GM12875 (cell line): ENCODE measurements at regions not wholly inside any gene's neighbourhood (a gene's known extent, or its start where the extent isn't known, plus 50 kb on each side); places are given as distances from the start of the nearest gene placed in this dataset.

Experiments used
- H3K4me3 ChIP-seq: one replicate; pipeline ENCODE4 v1.5.1; 2011; ENCODE audit warnings: low read depth, low read length, control low read depth
- TF ChIP-seq, protein P1 (sequence below): IDR thresholded peaks from 2 replicates; pipeline ENCODE4 v1.5.1; 2011; ENCODE audit warnings: low read depth, mild to moderate bottlenecking, control low read depth, inconsistent platforms, low read length, moderate library complexity, borderline replicate concordance; ENCODE audit not compliant: insufficient read depth

DNA sequence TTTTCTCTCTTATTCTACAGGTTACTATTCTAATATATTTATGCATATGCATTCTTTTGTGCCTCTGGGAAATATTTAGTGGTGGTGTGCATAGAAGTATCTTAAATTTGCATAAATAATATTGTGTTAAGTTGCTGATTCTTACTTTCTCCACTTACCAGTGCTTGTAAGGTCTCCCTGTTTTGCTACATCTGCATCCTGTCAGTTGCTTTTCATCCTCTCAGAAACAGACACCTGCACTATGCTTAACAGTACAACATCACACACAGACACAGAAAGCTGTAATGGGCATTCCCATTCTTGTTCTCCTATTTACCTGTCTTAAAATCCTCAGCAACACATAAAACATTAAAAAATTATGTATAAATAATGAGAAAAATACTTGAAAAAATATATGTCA is 713.3 kb upstream of the RGMB start:
- H3K4me3 ChIP-seq: no peak overlapping the region
- TF ChIP-seq, protein P1, sequence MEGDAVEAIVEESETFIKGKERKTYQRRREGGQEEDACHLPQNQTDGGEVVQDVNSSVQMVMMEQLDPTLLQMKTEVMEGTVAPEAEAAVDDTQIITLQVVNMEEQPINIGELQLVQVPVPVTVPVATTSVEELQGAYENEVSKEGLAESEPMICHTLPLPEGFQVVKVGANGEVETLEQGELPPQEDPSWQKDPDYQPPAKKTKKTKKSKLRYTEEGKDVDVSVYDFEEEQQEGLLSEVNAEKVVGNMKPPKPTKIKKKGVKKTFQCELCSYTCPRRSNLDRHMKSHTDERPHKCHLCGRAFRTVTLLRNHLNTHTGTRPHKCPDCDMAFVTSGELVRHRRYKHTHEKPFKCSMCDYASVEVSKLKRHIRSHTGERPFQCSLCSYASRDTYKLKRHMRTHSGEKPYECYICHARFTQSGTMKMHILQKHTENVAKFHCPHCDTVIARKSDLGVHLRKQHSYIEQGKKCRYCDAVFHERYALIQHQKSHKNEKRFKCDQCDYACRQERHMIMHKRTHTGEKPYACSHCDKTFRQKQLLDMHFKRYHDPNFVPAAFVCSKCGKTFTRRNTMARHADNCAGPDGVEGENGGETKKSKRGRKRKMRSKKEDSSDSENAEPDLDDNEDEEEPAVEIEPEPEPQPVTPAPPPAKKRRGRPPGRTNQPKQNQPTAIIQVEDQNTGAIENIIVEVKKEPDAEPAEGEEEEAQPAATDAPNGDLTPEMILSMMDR: no peak

DNA sequence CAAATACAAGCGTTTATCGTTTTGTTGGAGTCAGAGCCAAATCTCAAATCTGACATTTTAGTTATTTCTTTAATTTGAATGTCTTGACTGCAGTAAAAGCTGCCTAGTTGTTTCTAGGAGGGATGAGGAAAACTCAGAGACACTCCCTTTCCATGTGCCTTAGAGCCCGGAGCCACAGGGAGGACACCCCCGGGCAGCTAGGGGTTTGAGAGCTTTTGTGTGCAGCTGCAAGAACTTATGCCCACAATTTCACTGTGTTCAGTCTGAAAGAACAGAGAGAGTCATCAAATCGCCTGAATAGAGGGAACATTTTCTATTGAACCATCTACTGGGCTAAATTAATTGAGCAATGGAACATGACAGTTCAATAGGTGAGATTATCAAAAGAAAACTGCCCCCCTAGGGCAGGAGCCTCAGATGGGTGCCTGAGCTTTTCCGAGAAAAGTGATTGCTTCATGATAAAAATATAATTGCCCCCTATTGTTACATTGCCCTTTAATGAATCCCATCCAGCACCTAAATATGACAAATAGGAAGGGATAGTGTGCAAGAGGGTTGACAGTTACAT is 709.3 kb upstream of the RGMB start:
- TF ChIP-seq, protein P1: no peak
- H3K4me3 ChIP-seq: no peak overlapping the region

DNA sequence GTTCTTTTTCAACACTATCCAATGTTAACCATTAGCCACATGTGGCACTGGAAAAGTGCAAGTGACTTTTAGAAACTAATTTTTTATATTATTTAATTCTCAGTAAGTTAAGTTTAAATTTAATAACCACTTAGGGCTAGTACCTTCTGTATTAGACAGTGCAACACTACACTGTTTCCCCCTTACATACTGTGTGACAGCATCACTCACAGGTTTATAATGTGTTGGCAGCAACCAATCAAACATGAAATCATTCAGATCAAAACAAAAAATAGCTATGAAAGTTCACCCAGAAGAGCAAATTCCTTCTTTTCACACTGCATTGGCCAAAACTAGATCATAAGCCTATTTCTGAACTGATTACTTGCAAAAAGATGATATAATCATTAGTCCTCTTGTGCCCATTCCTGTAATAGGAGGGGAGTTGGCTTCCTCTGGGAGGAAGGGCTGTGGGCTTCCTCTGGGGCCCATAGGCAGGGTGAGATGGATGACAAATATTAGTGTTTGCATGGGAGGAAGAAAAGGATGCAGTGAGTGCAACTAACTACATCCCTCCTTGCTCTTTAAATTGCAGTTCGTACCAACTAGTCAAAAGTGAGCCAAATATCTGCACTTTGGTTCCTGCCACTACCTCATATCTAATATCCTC is 708.1 kb upstream of the RGMB start:
- H3K4me3 ChIP-seq: no peak overlapping the region
- TF ChIP-seq, protein P1: no peak

DNA sequence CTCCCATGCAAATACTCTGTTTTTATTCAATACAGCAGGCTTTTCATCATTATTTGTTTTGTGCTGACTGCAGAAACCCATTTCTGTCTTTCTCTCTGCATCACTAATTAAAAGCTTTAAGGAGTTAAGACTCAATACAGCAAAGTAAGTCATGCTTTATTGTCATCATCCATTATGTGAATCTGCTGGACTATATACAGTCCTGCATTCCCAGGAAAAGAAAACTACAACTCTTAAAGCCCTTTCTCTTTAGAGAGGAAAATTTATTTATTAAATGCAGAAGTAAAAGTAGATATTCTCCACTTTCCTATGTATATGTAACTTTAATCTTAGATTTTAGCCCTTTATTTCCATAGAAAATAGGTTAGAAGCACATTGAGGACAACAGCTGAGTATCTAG is 706.6 kb upstream of the RGMB start:
- TF ChIP-seq, protein P1: no peak
- no peak overlapping the region for H3K4me3 ChIP-seq

DNA sequence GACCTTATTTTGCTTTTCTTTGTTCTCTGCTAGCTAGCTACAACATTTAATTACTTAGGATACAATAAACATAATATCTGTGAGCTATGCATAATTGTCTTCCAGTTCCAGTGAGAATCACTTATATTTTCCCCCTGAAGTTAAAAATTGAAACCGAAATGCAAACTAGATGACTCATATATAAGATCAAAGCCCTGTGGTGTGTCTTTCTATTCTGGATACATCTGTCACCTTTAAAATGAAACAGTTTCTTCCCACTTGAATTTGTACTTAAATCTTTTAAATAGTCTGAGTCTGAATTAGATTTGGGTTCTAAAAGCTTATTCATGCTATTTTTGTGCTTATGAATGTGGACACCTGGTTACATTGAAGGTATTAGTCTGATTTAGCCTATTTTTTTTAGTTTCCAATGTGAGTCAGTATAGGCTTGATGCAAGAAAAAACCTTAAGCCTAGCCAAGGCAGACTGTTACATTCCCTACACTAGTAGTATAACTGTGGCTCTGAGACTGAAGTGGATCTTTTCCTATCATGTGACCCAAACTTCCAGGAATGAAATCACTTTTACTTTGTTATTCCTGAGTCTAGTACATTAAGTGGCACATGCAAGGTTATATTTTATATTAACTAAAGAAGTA is 703.5 kb upstream of the RGMB start:
- TF ChIP-seq, protein P1: no peak
- H3K4me3 ChIP-seq: no peak overlapping the region

DNA sequence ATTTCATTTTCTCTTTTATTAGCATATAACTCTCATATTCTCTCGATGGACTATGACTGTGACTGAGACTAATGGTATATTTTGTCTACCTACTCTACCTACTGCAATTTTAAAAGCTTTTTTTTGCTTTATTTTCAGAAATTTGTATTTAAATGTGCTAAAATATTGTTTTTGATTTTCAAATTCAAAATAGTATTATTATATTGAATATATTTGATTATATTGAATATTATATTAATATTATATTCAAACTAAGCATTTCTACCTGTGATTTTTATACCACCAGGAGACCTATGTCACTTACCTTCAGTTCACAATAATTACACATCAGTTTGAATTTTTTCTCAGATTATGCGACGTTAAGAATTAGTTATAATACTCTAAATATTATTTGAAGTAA is 700.5 kb upstream of the RGMB start:
- H3K4me3 ChIP-seq: no peak overlapping the region
- TF ChIP-seq, protein P1: no peak

DNA sequence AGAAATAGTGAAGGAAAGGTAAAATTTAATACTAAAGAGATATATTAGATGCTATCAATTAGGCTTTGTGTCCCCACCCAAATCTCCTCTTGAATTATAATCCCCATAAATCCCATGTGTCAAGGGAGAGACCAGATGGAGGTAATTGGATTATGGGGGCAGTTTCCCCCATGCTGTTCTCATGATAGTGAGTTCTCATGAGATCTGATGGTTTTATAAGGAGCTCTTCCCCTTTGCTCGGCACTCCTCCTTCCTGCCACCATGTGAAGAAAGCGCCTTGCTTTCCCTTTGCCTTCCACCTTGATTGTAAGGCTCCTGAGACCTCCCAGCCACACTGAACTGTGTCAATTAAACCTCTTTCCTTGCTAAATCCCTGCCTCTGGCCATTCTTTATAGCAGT is 697.0 kb upstream of the RGMB start:
- TF ChIP-seq, protein P1: no peak
- no peak overlapping the region for H3K4me3 ChIP-seq
